IPS DF 6.9 (cell line): ENCODE measurements at regions not wholly inside any gene's neighbourhood (a gene's known extent, or its start where the extent isn't known, plus 50 kb on each side); places are given as distances from the start of the nearest gene placed in this dataset.

ENCODE experiments used
- DNase-seq: peaks from one replicate; pipeline ENCODE4 v3.0.0-alpha.2; 2013; ENCODE audit warnings: low read depth, low spot score
- H3K27ac ChIP-seq: one replicate; pipeline ENCODE4 v1.5.1; 2013; ENCODE audit warnings: low read length, control low read depth
- H3K27me3 ChIP-seq: 2 replicates; pipeline ENCODE4 v1.6.1; 2013; ENCODE audit warnings: mild to moderate bottlenecking, low read length; ENCODE audit not compliant: control insufficient read depth, insufficient read depth
- H3K36me3 ChIP-seq: 2 replicates; pipeline ENCODE4 v1.6.1; 2013; ENCODE audit warnings: low read length; ENCODE audit not compliant: control insufficient read depth, insufficient read depth
- H3K4me1 ChIP-seq: 2 replicates; pipeline ENCODE4 v1.6.1; 2013; ENCODE audit warnings: low read length; ENCODE audit not compliant: control insufficient read depth, insufficient read depth
- H3K4me3 ChIP-seq: 2 replicates; pipeline ENCODE4 v1.5.1; 2013; ENCODE audit warnings: mild to moderate bottlenecking, low read length
- H3K9me3 ChIP-seq: 2 replicates; pipeline ENCODE4 v1.6.1; 2013; ENCODE audit warnings: low read length, inconsistent platforms; ENCODE audit not compliant: control insufficient read depth, insufficient read depth
- WGBS: extraction: QIAGEN DNeasy Blood & Tissue Kit; methylation state at CpG from one replicate; pipeline ENCODE4 v1.1.7; 2013; ENCODE audit warnings: mixed read lengths, missing lambda C conversion rate; ENCODE audit not compliant: insufficient read length, insufficient coverage; 5-methylcytosine and 5-hydroxymethylcytosine counted together

- H3K27me3 ChIP-seq = no peaks in the 10 kb centered on the region
- H3K4me3 ChIP-seq = no peak overlapping the region
- H3K27ac ChIP-seq = no peak overlapping the region
- no CpG with 5 or more reads among the region's 6 CpGs for WGBS
- H3K4me1 ChIP-seq = no peaks in the 10 kb centered on the region
- H3K36me3 ChIP-seq = no peaks in the 10 kb centered on the region
- H3K9me3 ChIP-seq = no peaks in the 10 kb centered on the region
- DNase-seq = no peak
These were observed 70.2 kb downstream of the HRH4 start for GRCh38 chr18:24530630-24531111.

GRCh38 chr18:24534271-24534670 lies 73.8 kb downstream of the HRH4 start:
- H3K9me3 ChIP-seq = no peaks in the 10 kb centered on the region
- DNase-seq = no peak
- H3K4me1 ChIP-seq = no peaks in the 10 kb centered on the region
- H3K27ac ChIP-seq = no peak overlapping the region
- no peak overlapping the region for H3K4me3 ChIP-seq
- no CpG with 5 or more reads among the region's 6 CpGs for WGBS
- H3K27me3 ChIP-seq = no peaks in the 10 kb centered on the region
- H3K36me3 ChIP-seq = no peaks in the 10 kb centered on the region

GRCh38 chr18:24534737-24535136 lies 74.3 kb downstream of the HRH4 start:
- no peak for DNase-seq

GRCh38 chr18:24535527-24536295 lies 75.3 kb downstream of the HRH4 start:
- no peaks in the 10 kb centered on the region for H3K36me3 ChIP-seq
- H3K9me3 ChIP-seq = no peaks in the 10 kb centered on the region

More at GRCh38 chr18:24534737-24535136, 74.3 kb downstream of the HRH4 start:
- Histone ChIP-seq H3K27ac (no peak overlapping the region), H3K4me3 (no peak overlapping the region), H3K4me1 (no peaks in the 10 kb centered on the region), H3K27me3 (no peaks in the 10 kb centered on the region), H3K9me3 (no peaks in the 10 kb centered on the region), H3K36me3 (no peaks in the 10 kb centered on the region)
- no CpG with 5 or more reads among the region's 4 CpGs for WGBS

GRCh38 chr18:24536326-24536725 lies 75.9 kb downstream of the HRH4 start:
- Histone ChIP-seq H3K4me1 (no peaks in the 10 kb centered on the region), H3K27ac (no peak overlapping the region), H3K36me3 (no peaks in the 10 kb centered on the region), H3K27me3 (no peaks in the 10 kb centered on the region), H3K4me3 (no peak overlapping the region), H3K9me3 (no peaks in the 10 kb centered on the region)
- WGBS = no CpG with 5 or more reads among the region's 4 CpGs
- no peak for DNase-seq

More at GRCh38 chr18:24535527-24536295, 75.3 kb downstream of the HRH4 start:
- H3K27me3 ChIP-seq = no peaks in the 10 kb centered on the region
- H3K27ac ChIP-seq = no peak overlapping the region
- H3K4me1 ChIP-seq = no peaks in the 10 kb centered on the region
- no peak overlapping the region for H3K4me3 ChIP-seq
- no peak for DNase-seq
- WGBS = no CpG with 5 or more reads among the region's 3 CpGs

- no peak overlapping the region for H3K27ac ChIP-seq
- H3K36me3 ChIP-seq = no peaks in the 10 kb centered on the region
- DNase-seq = no peak
- no peaks in the 10 kb centered on the region for H3K27me3 ChIP-seq
- no peaks in the 10 kb centered on the region for H3K9me3 ChIP-seq
- no peak overlapping the region for H3K4me3 ChIP-seq
- no CpG with 5 or more reads among the region's 1 CpG for WGBS
- H3K4me1 ChIP-seq = no peaks in the 10 kb centered on the region
These were observed 76.4 kb downstream of the HRH4 start for GRCh38 chr18:24536834-24537233.

- Histone ChIP-seq H3K36me3 (no peaks in the 10 kb centered on the region), H3K27me3 (no peaks in the 10 kb centered on the region), H3K4me1 (no peaks in the 10 kb centered on the region), H3K9me3 (no peaks in the 10 kb centered on the region), H3K4me3 (no peak overlapping the region), H3K27ac (no peak overlapping the region)
- no peak for DNase-seq
- WGBS = no CpG with 5 or more reads among the region's 5 CpGs
These were observed 78.2 kb downstream of the HRH4 start for GRCh38 chr18:24538414-24539264.

- Histone ChIP-seq H3K9me3 (no peaks in the 10 kb centered on the region), H3K4me1 (no peaks in the 10 kb centered on the region), H3K27ac (no peak overlapping the region), H3K4me3 (no peak overlapping the region), H3K36me3 (no peaks in the 10 kb centered on the region), H3K27me3 (no peaks in the 10 kb centered on the region)
- WGBS = no CpG with 5 or more reads among the region's 4 CpGs
- DNase-seq = no peak
These were observed 79.6 kb downstream of the HRH4 start for GRCh38 chr18:24539866-24540617.

GRCh38 chr18:24540896-24541295 lies 80.5 kb downstream of the HRH4 start:
- Histone ChIP-seq H3K27ac (no peak overlapping the region), H3K4me3 (no peak overlapping the region), H3K4me1 (no peaks in the 10 kb centered on the region), H3K27me3 (no peaks in the 10 kb centered on the region), H3K36me3 (no peaks in the 10 kb centered on the region), H3K9me3 (no peaks in the 10 kb centered on the region)
- no CpG with 5 or more reads among the region's 8 CpGs for WGBS
- DNase-seq = no peak
